Body of pancreas (tissue), 4 donors: ENCODE measurements at regions not wholly inside any gene's neighbourhood (a gene's known extent, or its start where the extent isn't known, plus 50 kb on each side); places are given as distances from the start of the nearest gene placed in this dataset.
"Not testable (repeated sequence)": the region's sequence is repeated elsewhere in the genome, so short reads cannot be mapped to it uniquely, and the experiment has no call there.

Experiments
- ATAC-seq: fragments of 150-250 bp; one replicate; pipeline ENCODE4 v1.9.1; 2016
- DNase-seq, 4 donors: peaks; one replicate each; pipeline ENCODE4 v3.0.0-alpha.2; 2019
- H3K27ac ChIP-seq, 4 donors: fragments of 200-600 bp; sonication (generic); 1 replicate in 3 of 4; 2 replicates in 1 of 4; pipeline versions ENCODE4 v1.5.1 to v1.6.1; 2016 to 2019; ENCODE audit warnings: mild to moderate bottlenecking in 1 of 4, mixed read lengths in 1 of 4, moderate library complexity in 1 of 4
- H3K27me3 ChIP-seq, 2 donors: fragments of 200-600 bp; sonication (generic); one replicate each; pipeline ENCODE4 v1.6.0; 2016; ENCODE audit warnings: mild to moderate bottlenecking in 1 of 2
- H3K36me3 ChIP-seq, 2 donors: fragments of 200-600 bp; sonication (generic); replicated peaks in 1 of 2; 2 replicates each; pipeline ENCODE4 v1.5.1; 2016; ENCODE audit warnings: low read depth in 2 of 2; ENCODE audit not compliant: insufficient read depth in 1 of 2
- H3K4me1 ChIP-seq: fragments of 200-600 bp; sonication (generic); one replicate; pipeline ENCODE4 v1.6.0; 2016
- H3K4me3 ChIP-seq, 2 donors: fragments of 200-600 bp; sonication (generic); 1 replicate in 1 of 2; 2 replicates in 1 of 2; pipeline ENCODE4 v1.5.1; 2016 to 2019
- H3K9me3 ChIP-seq, 3 donors: fragments of 200-600 bp; sonication (generic); 1 replicate in 2 of 3; 2 replicates in 1 of 3; pipeline ENCODE4 v1.5.1; 2016
- CTCF ChIP-seq, 7 experiments: fragments of 450-650 bp in 4 of 7; fragments of 200-600 bp in 3 of 7; sonication (generic) in 3 of 7; IDR thresholded peaks; one replicate each; pipeline ENCODE4 v1.5.1; 2016 to 2019; ENCODE audit warnings: antibody characterized with exemption in 7 of 7
- POLR2A ChIP-seq, 3 donors: fragments of 450-650 bp; IDR thresholded peaks; one replicate each; pipeline ENCODE4 v1.6.1; 2016; ENCODE audit warnings: antibody characterized with exemption in 3 of 3, mild to moderate bottlenecking in 2 of 3
- WGBS, 2 donors: methylation state at CpG; one replicate each; pipeline ENCODE4 v1.1.5; 2017; 5-methylcytosine and 5-hydroxymethylcytosine counted together
- intact Hi-C: fragments of 100-400 bp; cut with DNase I; formaldehyde crosslinking; loops from one replicate; pipeline ENCODE4 v1.15.1; 2023

GRCh38 chr3:10733297-10733696 is 82.7 kb upstream of the SLC6A11 start:
- H3K4me1 ChIP-seq, result no peaks in the 10 kb centered on the region
- no peak overlapping the region for H3K27ac ChIP-seq
- H3K36me3 ChIP-seq, result no peaks in the 10 kb centered on the region
- TF ChIP-seq POLR2A (IDR thresholded peaks at IDR 0.05), result no peak
- no peak for TF ChIP-seq CTCF (IDR thresholded peaks at IDR 0.05)
- ATAC-seq (no peak), DNase-seq (no peak)
- H3K27me3 ChIP-seq, result no peaks in the 10 kb centered on the region
- intact Hi-C loops, result no loop called here
- H3K9me3 ChIP-seq, result no peaks in the 10 kb centered on the region
- H3K4me3 ChIP-seq, result no peak overlapping the region

GRCh38 chr3:10736444-10736843 is 79.6 kb upstream of the SLC6A11 start:
- H3K27ac ChIP-seq, H3K27me3 ChIP-seq, DNase-seq, H3K36me3 ChIP-seq, H3K9me3 ChIP-seq, ATAC-seq, H3K4me3 ChIP-seq, H3K4me1 ChIP-seq: not testable (repeated sequence)
- intact Hi-C loops, result loop anchor here (5.0 kb wide), 1 partner anchor 394 kb away; no protein-coding TSS in a partner anchor
- WGBS, 2 donors, result 56 to 60% methylated on average over 3 of the region's 3 CpGs

GRCh38 chr3:10737785-10738184 is 78.2 kb upstream of the SLC6A11 start:
- Histone ChIP-seq H3K4me3 (no peak overlapping the region), H3K36me3 (no peaks in the 10 kb centered on the region), H3K27me3 (no peaks in the 10 kb centered on the region), H3K27ac (no peak overlapping the region), H3K9me3 (no peaks in the 10 kb centered on the region), H3K4me1 (peaks cover 6% of the 10 kb centered on the region)
- intact Hi-C loops, result loop anchor here (5.0 kb wide), 1 partner anchor 395 kb away; no protein-coding TSS in a partner anchor
- TF ChIP-seq CTCF (IDR thresholded peaks at IDR 0.05) (no peak), POLR2A (IDR thresholded peaks at IDR 0.05) (no peak)
- no peak for DNase-seq
- WGBS, 2 donors, result 64 to 73% methylated on average over 7 of the region's 7 CpGs
- ATAC-seq, result no peak

GRCh38 chr3:10738688-10739372 is 77.2 kb upstream of the SLC6A11 start:
- H3K4me3 ChIP-seq, result no peak overlapping the region
- intact Hi-C loops, result loop anchor here (5.0 kb wide), 1 partner anchor 397 kb away; no protein-coding TSS in a partner anchor
- ATAC-seq (peak; percentile 77), DNase-seq (peak; percentile 67 to 79 (median 72))
- H3K36me3 ChIP-seq, result no peaks in the 10 kb centered on the region
- no peak overlapping the region for H3K27ac ChIP-seq
- no peaks in the 10 kb centered on the region for H3K27me3 ChIP-seq
- TF ChIP-seq POLR2A (IDR thresholded peaks at IDR 0.05) (no peak), CTCF (IDR thresholded peaks at IDR 0.05) (peak; percentile 79 to 95 (median 86))
- 1 to 3% methylated on average over 12 to 30 of the region's 30 CpGs for WGBS, 2 donors
- H3K4me1 ChIP-seq, result peaks cover 6% of the 10 kb centered on the region
- H3K9me3 ChIP-seq, result no peaks in the 10 kb centered on the region

GRCh38 chr3:10740954-10741353 is 75.1 kb upstream of the SLC6A11 start:
- ATAC-seq, result no peak
- H3K4me3 ChIP-seq, result no peak overlapping the region
- 48 to 51% methylated on average over 4 of the region's 4 CpGs for WGBS, 2 donors
- H3K36me3 ChIP-seq, result no peaks in the 10 kb centered on the region
- peaks cover 6% of the 10 kb centered on the region for H3K4me1 ChIP-seq
- no peak for DNase-seq
- TF ChIP-seq POLR2A (IDR thresholded peaks at IDR 0.05) (no peak), CTCF (IDR thresholded peaks at IDR 0.05) (no peak)
- intact Hi-C loops, result no loop called here
- no peaks in the 10 kb centered on the region for H3K9me3 ChIP-seq
- no peak overlapping the region for H3K27ac ChIP-seq
- H3K27me3 ChIP-seq, result no peaks in the 10 kb centered on the region
